ENCODE measurements at regions not wholly inside any gene's neighbourhood (a gene's known extent, or its start where the extent isn't known, plus 50 kb on each side); places are given as distances from the start of the nearest gene placed in this dataset.
"Not testable (repeated sequence)": the region's sequence is repeated elsewhere in the genome, so short reads cannot be mapped to it uniquely, and the experiment has no call there.

GRCh38 chr2:122749405-122749804, 994.0 kb downstream of the TSN start:
- no peak for DNase-seq

- DNase-seq, result no peak
Observed at GRCh38 chr2:122750095-122750494, 994.6 kb downstream of the TSN start.

- DNase-seq, result no peak
Observed at GRCh38 chr2:122750808-122751207, 995.4 kb downstream of the TSN start.

- DNase-seq, result no peak
Observed at GRCh38 chr2:122753336-122753735, 997.9 kb downstream of the TSN start.

GRCh38 chr2:122754561-122754960, 999.1 kb downstream of the TSN start:
- peak; percentile 56 to 77 for DNase-seq

- DNase-seq, result peak; percentile 58 to 63
Observed at GRCh38 chr2:122755281-122755780, 999.9 kb downstream of the TSN start.

GRCh38 chr2:122758967-122759366, 1003.5 kb downstream of the TSN start:
- no peak for DNase-seq

- no peak for DNase-seq
Observed at GRCh38 chr2:122764014-122764413, 1008.6 kb downstream of the TSN start.

- DNase-seq, result no peak
Observed at GRCh38 chr2:122780251-122780650, 1024.8 kb downstream of the TSN start.

GRCh38 chr2:122794100-122794499, 1038.6 kb downstream of the TSN start:
- DNase-seq, result no peak

- DNase-seq, result peak in 1 of 2 experiments; percentile 28
Observed at GRCh38 chr2:122795763-122796162, 1040.3 kb downstream of the TSN start.

GRCh38 chr2:122799391-122799790, 1043.9 kb downstream of the TSN start:
- no peak for DNase-seq

GRCh38 chr2:122800781-122801180, 1045.3 kb downstream of the TSN start:
- DNase-seq, result no peak

- no peak for DNase-seq
Observed at GRCh38 chr2:122804494-122804893, 1049.0 kb downstream of the TSN start.

- DNase-seq, result no peak
Observed at GRCh38 chr2:122805346-122805745, 1049.9 kb downstream of the TSN start.

- DNase-seq, result no peak
Observed at GRCh38 chr2:122808286-122808969, 1053.0 kb downstream of the TSN start.

- not testable (repeated sequence) for DNase-seq
Observed at GRCh38 chr2:122812214-122812613, 1056.8 kb downstream of the TSN start.

- no peak for DNase-seq
Observed at GRCh38 chr2:122815120-122815519, 1059.7 kb downstream of the TSN start.

GRCh38 chr2:122816803-122817202, 1061.4 kb downstream of the TSN start:
- no peak for DNase-seq

GRCh38 chr2:122822319-122822718, 1066.9 kb downstream of the TSN start:
- DNase-seq, result no peak

- DNase-seq, result no peak
Observed at GRCh38 chr2:122830157-122830556, 1074.7 kb downstream of the TSN start.

GRCh38 chr2:122831649-122832048, 1076.2 kb downstream of the TSN start:
- DNase-seq, result no peak

GRCh38 chr2:122843503-122843902, 1088.1 kb downstream of the TSN start:
- no peak for DNase-seq

- DNase-seq, result no peak
Observed at GRCh38 chr2:122851161-122851560, 1095.7 kb downstream of the TSN start.

GRCh38 chr2:122851972-122852531, 1096.6 kb downstream of the TSN start:
- no peak for DNase-seq
